H9 (cell line): ENCODE measurements at regions not wholly inside any gene's neighbourhood (a gene's known extent, or its start where the extent isn't known, plus 50 kb on each side); places are given as distances from the start of the nearest gene placed in this dataset.

Source experiments
- DNase-seq: peaks from one replicate; pipeline ENCODE4 v3.0.0-alpha.2; 2017
- H2AFZ ChIP-seq: one replicate; pipeline ENCODE4 v1.6.1; 2013; ENCODE audit warnings: mild to moderate bottlenecking, low read length, control low read depth, moderate library complexity
- H2AK5ac ChIP-seq: 2 replicates; pipeline ENCODE4 v1.6.1; 2013; ENCODE audit warnings: low read length, control low read depth, mixed read lengths; ENCODE audit not compliant: insufficient read length
- H2BK120ac ChIP-seq: one replicate; pipeline ENCODE4 v1.6.1; 2013; ENCODE audit warnings: low read depth, mild to moderate bottlenecking, low read length, control low read depth, inconsistent platforms; ENCODE audit not compliant: poor library complexity, severe bottlenecking
- H2BK12ac ChIP-seq: 2 replicates; pipeline ENCODE4 v1.6.1; 2013; ENCODE audit warnings: low read length, control low read depth, mixed read lengths, low read depth; ENCODE audit not compliant: insufficient read length
- H2BK15ac ChIP-seq: 2 replicates; pipeline ENCODE4 v1.6.1; 2013; ENCODE audit warnings: low read depth, low read length, control low read depth
- H2BK20ac ChIP-seq: one replicate; pipeline ENCODE4 v1.6.1; 2013; ENCODE audit warnings: low read depth, mild to moderate bottlenecking, low read length, control low read depth, inconsistent platforms; ENCODE audit not compliant: poor library complexity, severe bottlenecking
- H2BK5ac ChIP-seq: 2 replicates; pipeline ENCODE4 v1.6.1; 2013; ENCODE audit warnings: low read length, control low read depth, mixed read lengths; ENCODE audit not compliant: insufficient read length
- H3K14ac ChIP-seq: 2 replicates; pipeline ENCODE4 v1.6.1; 2013; ENCODE audit warnings: low read length, control low read depth; ENCODE audit not compliant: insufficient read depth
- H3K18ac ChIP-seq: 2 replicates; pipeline ENCODE4 v1.6.1; 2013; ENCODE audit warnings: low read depth, mild to moderate bottlenecking, mixed read lengths, low read length, control low read depth; ENCODE audit not compliant: insufficient read length
- H3K23ac ChIP-seq: 2 replicates; pipeline ENCODE4 v1.6.1; 2013; ENCODE audit warnings: low read length, control low read depth, mixed read lengths, low read depth; ENCODE audit not compliant: insufficient read length
- H3K23me2 ChIP-seq: 2 replicates; pipeline ENCODE4 v1.6.1; 2013; ENCODE audit warnings: low read depth, mild to moderate bottlenecking, mixed read lengths, low read length, control low read depth; ENCODE audit not compliant: insufficient read length, poor library complexity, severe bottlenecking
- H3K27ac ChIP-seq: 2 replicates; pipeline ENCODE4 v1.5.1; 2013; ENCODE audit warnings: low read length, control low read depth, mixed read lengths, low read depth; ENCODE audit not compliant: insufficient read length
- H3K27me3 ChIP-seq: 2 replicates; pipeline ENCODE4 v1.6.1; 2013; ENCODE audit warnings: low read length, control low read depth, inconsistent platforms; ENCODE audit not compliant: insufficient read depth
- H3K4ac ChIP-seq: 2 replicates; pipeline ENCODE4 v1.6.1; 2013; ENCODE audit warnings: low read depth, mild to moderate bottlenecking, control low read depth, inconsistent platforms, low read length, moderate library complexity
- H3K4me1 ChIP-seq: 2 replicates; pipeline ENCODE4 v1.6.1; 2013; ENCODE audit warnings: low read length, control low read depth, inconsistent platforms; ENCODE audit not compliant: insufficient read depth
- H3K4me2 ChIP-seq: 2 replicates; pipeline ENCODE4 v1.6.1; 2013; ENCODE audit warnings: low read length, control low read depth, mixed read lengths; ENCODE audit not compliant: insufficient read length, insufficient read depth
- H3K56ac ChIP-seq: 2 replicates; pipeline ENCODE4 v1.6.1; 2013; ENCODE audit warnings: low read depth, mild to moderate bottlenecking, mixed read lengths, low read length, control low read depth; ENCODE audit not compliant: insufficient read length
- H3K79me1 ChIP-seq: 2 replicates; pipeline ENCODE4 v1.6.1; 2013; ENCODE audit warnings: low read depth, mild to moderate bottlenecking, moderate library complexity, low read length, control low read depth, inconsistent platforms; ENCODE audit not compliant: insufficient read depth, poor library complexity, severe bottlenecking
- H3K79me2 ChIP-seq: 2 replicates; pipeline ENCODE4 v1.6.1; 2013; ENCODE audit warnings: low read length, control low read depth, inconsistent platforms; ENCODE audit not compliant: insufficient read depth
- H3K9ac ChIP-seq: 2 replicates; pipeline ENCODE4 v1.6.1; 2013; ENCODE audit warnings: low read length, control low read depth, mixed read lengths; ENCODE audit not compliant: insufficient read length; ENCODE audit errors: extremely low read depth
- H3K9me3 ChIP-seq: one replicate; pipeline ENCODE4 v1.6.1; 2013; ENCODE audit warnings: low read depth, low read length, inconsistent platforms; ENCODE audit not compliant: control insufficient read depth
- H3T11ph ChIP-seq: one replicate; pipeline ENCODE4 v1.6.1; 2013; ENCODE audit warnings: mild to moderate bottlenecking, low read length, control low read depth, inconsistent platforms
- H4K20me1 ChIP-seq: one replicate; pipeline ENCODE4 v1.6.1; 2013; ENCODE audit not compliant: control insufficient read depth, insufficient read length, insufficient read depth
- H4K5ac ChIP-seq: 2 replicates; pipeline ENCODE4 v1.6.1; 2013; ENCODE audit warnings: low read depth, mild to moderate bottlenecking, mixed read lengths, low read length, control low read depth; ENCODE audit not compliant: insufficient read length
- H4K8ac ChIP-seq: replicated peaks from 2 replicates; pipeline ENCODE4 v1.6.1; 2013; ENCODE audit warnings: low read length, control low read depth, mixed read lengths, low read depth; ENCODE audit not compliant: insufficient read length
- H4K91ac ChIP-seq: 2 replicates; pipeline ENCODE4 v1.6.1; 2013; ENCODE audit warnings: low read depth, mild to moderate bottlenecking, moderate library complexity, mixed read lengths, low read length, control low read depth; ENCODE audit not compliant: insufficient read length
- H3K27ac Mint-ChIP-seq, 3 experiments: 2 replicates in 2 of 3; 3 replicates in 1 of 3; pipeline ENCODE4 v1.8.0; 2020 to 2021; ENCODE audit warnings: mixed read lengths in 3 of 3, mild to moderate bottlenecking in 1 of 3, moderate library complexity in 1 of 3
- H3K27me3 Mint-ChIP-seq: 2 replicates; pipeline ENCODE4 v1.8.0; 2021; ENCODE audit warnings: low read depth, mild to moderate bottlenecking, moderate library complexity, mixed read lengths
- H3K36me3 Mint-ChIP-seq, 3 experiments: 2 replicates in 2 of 3; 3 replicates in 1 of 3; pipeline ENCODE4 v1.8.0; 2020 to 2021; ENCODE audit warnings: low read depth in 3 of 3, mixed read lengths in 3 of 3; ENCODE audit not compliant: insufficient read depth in 1 of 3
- H3K4me1 Mint-ChIP-seq, 2 experiments: 2 replicates each; pipeline ENCODE4 v1.8.0; 2020; ENCODE audit warnings: mixed read lengths in 2 of 2
- H3K4me3 Mint-ChIP-seq, 2 experiments: 2 replicates in 1 of 2; 3 replicates in 1 of 2; pipeline ENCODE4 v1.8.0; 2020 to 2021; ENCODE audit warnings: mild to moderate bottlenecking in 2 of 2, mixed read lengths in 2 of 2, moderate library complexity in 1 of 2
- H3K9me3 Mint-ChIP-seq, 2 experiments: 2 replicates in 1 of 2; 3 replicates in 1 of 2; pipeline ENCODE4 v1.8.0; 2020; ENCODE audit warnings: mild to moderate bottlenecking in 2 of 2, mixed read lengths in 2 of 2, moderate library complexity in 1 of 2
- CTCF ChIP-seq: fragments of 200-600 bp; sonication (generic); conservative IDR thresholded peaks from 3 replicates; pipeline ENCODE4 v1.8.0; 2021; ENCODE audit warnings: antibody characterized with exemption, mild to moderate bottlenecking
- WGBS: extraction: QIAGEN DNeasy Blood & Tissue Kit; methylation state at CpG from one replicate; pipeline ENCODE4 v1.1.7; 2013; ENCODE audit warnings: missing lambda C conversion rate, low lambda C conversion rate, mixed read lengths; ENCODE audit not compliant: insufficient read length; ENCODE audit errors: extremely low coverage; 5-methylcytosine and 5-hydroxymethylcytosine counted together

- Histone ChIP-seq H3K9ac (no peak overlapping the region), H3K4me1 (no peaks in the 10 kb centered on the region), H2BK5ac (no peak overlapping the region), H3K23ac (no peak overlapping the region), H3K4me2 (no peak overlapping the region), H3K9me3 (no peaks in the 10 kb centered on the region), H4K20me1 (no peaks in the 10 kb centered on the region), H2AFZ (no peak overlapping the region), H2AK5ac (no peak overlapping the region), H4K8ac (no peak overlapping the region), H3K23me2 (no peaks in the 10 kb centered on the region), H3K56ac (no peak overlapping the region), H3K79me2 (no peaks in the 10 kb centered on the region), H2BK15ac (no peak overlapping the region), H2BK12ac (no peak overlapping the region), H2BK120ac (no peak overlapping the region), H3K27me3 (no peaks in the 10 kb centered on the region), H2BK20ac (no peak overlapping the region), H3K18ac (no peak overlapping the region), H3K79me1 (no peaks in the 10 kb centered on the region), H3T11ph (no peak overlapping the region), H4K5ac (no peak overlapping the region), H3K4ac (no peak overlapping the region), H3K27ac (no peak overlapping the region), H4K91ac (no peak overlapping the region), H3K14ac (no peak overlapping the region)
- Mint-ChIP-seq H3K27me3 (peaks cover 21% of the 10 kb centered on the region), H3K4me3 (no peak overlapping the region), H3K27ac (no peak overlapping the region), H3K36me3 (no peaks in the 10 kb centered on the region), H3K9me3 (no peaks in the 10 kb centered on the region), H3K4me1 (peaks cover 14 to 18% of the 10 kb centered on the region in 2 experiments)
- DNase-seq: no peak
- no CpG with 5 or more reads among the region's 11 CpGs for WGBS
- no peak for TF ChIP-seq CTCF
These were observed 779.1 kb downstream of the BRD1 start for GRCh38 chr22:49048591-49048990.
